ENCODE measurements at regions not wholly inside any gene's neighbourhood (a gene's known extent, or its start where the extent isn't known, plus 50 kb on each side); places are given as distances from the start of the nearest gene placed in this dataset.

- no peak for DNase-seq
- H3K27ac ChIP-seq (ENCODE audit: low read length) = no peak overlapping the region
- no peaks in the 10 kb centered on the region for H3K36me3 ChIP-seq (ENCODE audit: control insufficient read depth, insufficient read depth, low read length)
- H3K27me3 ChIP-seq (ENCODE audit: control insufficient read depth, insufficient read depth, low read length) = no peaks in the 10 kb centered on the region
- H3K4me3 ChIP-seq (ENCODE audit: low read length) = no peak overlapping the region
- H3K4me1 ChIP-seq (ENCODE audit: control insufficient read depth, insufficient read depth, low read length) = no peaks in the 10 kb centered on the region
- no CpG with 5 or more reads among the region's 4 CpGs for WGBS (ENCODE audit: insufficient coverage, low lambda C conversion rate)
- no peaks in the 10 kb centered on the region for H3K9me3 ChIP-seq (ENCODE audit: control insufficient read depth, low read depth, low read length)
Measured at GRCh38 chr16:86180780-86181179, 281.8 kb downstream of the IRF8 start.

GRCh38 chr16:86181526-86181925 is 282.6 kb downstream of the IRF8 start:
- Histone ChIP-seq H3K4me3 (ENCODE audit: low read length) (no peak overlapping the region), H3K9me3 (ENCODE audit: control insufficient read depth, low read depth, low read length) (no peaks in the 10 kb centered on the region), H3K4me1 (ENCODE audit: control insufficient read depth, insufficient read depth, low read length) (no peaks in the 10 kb centered on the region), H3K36me3 (ENCODE audit: control insufficient read depth, insufficient read depth, low read length) (no peaks in the 10 kb centered on the region), H3K27ac (ENCODE audit: low read length) (no peak overlapping the region), H3K27me3 (ENCODE audit: control insufficient read depth, insufficient read depth, low read length) (peaks cover 2% of the 10 kb centered on the region)
- WGBS (ENCODE audit: insufficient coverage, low lambda C conversion rate) = 100% methylated on average over 2 of the region's 15 CpGs
- no peak for DNase-seq

DNA sequence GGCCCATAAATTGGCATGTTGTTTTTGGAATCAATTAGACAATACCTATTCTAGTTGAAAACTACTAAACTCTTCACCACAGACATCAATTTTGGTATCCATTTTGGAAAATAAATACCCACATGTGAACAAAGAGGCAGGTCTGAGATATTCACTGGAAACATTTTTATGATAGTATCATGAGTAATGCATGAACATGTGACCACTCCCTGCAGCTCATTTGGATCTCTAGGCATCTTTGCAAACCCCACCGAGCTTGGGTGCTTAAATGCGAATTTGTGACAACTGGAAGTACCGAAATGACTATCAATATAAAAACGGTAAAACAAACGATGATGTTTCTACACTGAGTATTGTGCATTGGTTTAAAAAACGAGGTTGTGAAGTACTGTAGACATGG is 285.2 kb downstream of the IRF8 start:
- DNase-seq = no peak
- Histone ChIP-seq H3K27ac (ENCODE audit: low read length) (no peak overlapping the region), H3K36me3 (ENCODE audit: control insufficient read depth, insufficient read depth, low read length) (no peaks in the 10 kb centered on the region), H3K27me3 (ENCODE audit: control insufficient read depth, insufficient read depth, low read length) (peaks cover 5% of the 10 kb centered on the region), H3K4me1 (ENCODE audit: control insufficient read depth, insufficient read depth, low read length) (no peaks in the 10 kb centered on the region), H3K9me3 (ENCODE audit: control insufficient read depth, low read depth, low read length) (no peaks in the 10 kb centered on the region), H3K4me3 (ENCODE audit: low read length) (no peak overlapping the region)
- WGBS (ENCODE audit: insufficient coverage, low lambda C conversion rate) = 91% methylated on average over 4 of the region's 6 CpGs

DNA sequence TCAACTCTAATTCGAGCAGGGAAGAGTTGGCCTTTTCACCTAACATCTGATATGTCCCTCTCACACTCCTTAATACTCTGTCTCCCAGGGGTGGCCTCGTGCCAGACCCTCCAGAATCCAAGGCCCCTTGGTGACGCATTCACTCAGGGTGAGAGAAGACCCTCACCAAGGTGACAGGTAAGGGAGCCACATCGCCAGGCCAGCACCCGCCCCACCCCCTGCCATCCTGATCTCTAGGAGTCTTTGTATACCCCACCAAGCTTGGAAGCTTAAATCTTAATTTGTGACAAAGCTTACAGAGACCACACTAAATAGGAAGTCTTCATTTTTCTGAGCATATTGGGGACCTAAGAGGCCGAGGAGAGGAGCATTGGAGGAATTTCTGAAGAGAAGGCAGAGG is 286.1 kb downstream of the IRF8 start:
- Histone ChIP-seq H3K9me3 (ENCODE audit: control insufficient read depth, low read depth, low read length) (no peaks in the 10 kb centered on the region), H3K4me3 (ENCODE audit: low read length) (no peak overlapping the region), H3K27me3 (ENCODE audit: control insufficient read depth, insufficient read depth, low read length) (peaks cover 5% of the 10 kb centered on the region), H3K27ac (ENCODE audit: low read length) (no peak overlapping the region), H3K36me3 (ENCODE audit: control insufficient read depth, insufficient read depth, low read length) (no peaks in the 10 kb centered on the region), H3K4me1 (ENCODE audit: control insufficient read depth, insufficient read depth, low read length) (no peaks in the 10 kb centered on the region)
- no peak for DNase-seq
- no CpG with 5 or more reads among the region's 6 CpGs for WGBS (ENCODE audit: insufficient coverage, low lambda C conversion rate)

GRCh38 chr16:86186313-86186712 is 287.4 kb downstream of the IRF8 start:
- H3K27ac ChIP-seq (ENCODE audit: low read length) = no peak overlapping the region

GRCh38 chr16:86189934-86190333 is 291.0 kb downstream of the IRF8 start:
- H3K4me3 ChIP-seq (ENCODE audit: low read length) = no peak overlapping the region
- no peak for DNase-seq
- no peak overlapping the region for H3K27ac ChIP-seq (ENCODE audit: low read length)
- peaks cover 32% of the 10 kb centered on the region for H3K27me3 ChIP-seq (ENCODE audit: control insufficient read depth, insufficient read depth, low read length)
- no peaks in the 10 kb centered on the region for H3K36me3 ChIP-seq (ENCODE audit: control insufficient read depth, insufficient read depth, low read length)
- no peaks in the 10 kb centered on the region for H3K9me3 ChIP-seq (ENCODE audit: control insufficient read depth, low read depth, low read length)
- no peaks in the 10 kb centered on the region for H3K4me1 ChIP-seq (ENCODE audit: control insufficient read depth, insufficient read depth, low read length)
- WGBS (ENCODE audit: insufficient coverage, low lambda C conversion rate) = 93% methylated on average over 2 of the region's 4 CpGs

More at GRCh38 chr16:86186313-86186712, 287.4 kb downstream of the IRF8 start:
- no peak for DNase-seq
- WGBS (ENCODE audit: insufficient coverage, low lambda C conversion rate) = no CpG with 5 or more reads among the region's 13 CpGs
- Histone ChIP-seq H3K36me3 (ENCODE audit: control insufficient read depth, insufficient read depth, low read length) (no peaks in the 10 kb centered on the region), H3K4me3 (ENCODE audit: low read length) (no peak overlapping the region), H3K27me3 (ENCODE audit: control insufficient read depth, insufficient read depth, low read length) (peaks cover 12% of the 10 kb centered on the region), H3K9me3 (ENCODE audit: control insufficient read depth, low read depth, low read length) (no peaks in the 10 kb centered on the region), H3K4me1 (ENCODE audit: control insufficient read depth, insufficient read depth, low read length) (no peaks in the 10 kb centered on the region)

GRCh38 chr16:86191663-86192062 is 292.7 kb downstream of the IRF8 start:
- DNase-seq = no peak
- peaks cover 39% of the 10 kb centered on the region for H3K27me3 ChIP-seq (ENCODE audit: control insufficient read depth, insufficient read depth, low read length)
- no CpG with 5 or more reads among the region's 14 CpGs for WGBS (ENCODE audit: insufficient coverage, low lambda C conversion rate)

DNA sequence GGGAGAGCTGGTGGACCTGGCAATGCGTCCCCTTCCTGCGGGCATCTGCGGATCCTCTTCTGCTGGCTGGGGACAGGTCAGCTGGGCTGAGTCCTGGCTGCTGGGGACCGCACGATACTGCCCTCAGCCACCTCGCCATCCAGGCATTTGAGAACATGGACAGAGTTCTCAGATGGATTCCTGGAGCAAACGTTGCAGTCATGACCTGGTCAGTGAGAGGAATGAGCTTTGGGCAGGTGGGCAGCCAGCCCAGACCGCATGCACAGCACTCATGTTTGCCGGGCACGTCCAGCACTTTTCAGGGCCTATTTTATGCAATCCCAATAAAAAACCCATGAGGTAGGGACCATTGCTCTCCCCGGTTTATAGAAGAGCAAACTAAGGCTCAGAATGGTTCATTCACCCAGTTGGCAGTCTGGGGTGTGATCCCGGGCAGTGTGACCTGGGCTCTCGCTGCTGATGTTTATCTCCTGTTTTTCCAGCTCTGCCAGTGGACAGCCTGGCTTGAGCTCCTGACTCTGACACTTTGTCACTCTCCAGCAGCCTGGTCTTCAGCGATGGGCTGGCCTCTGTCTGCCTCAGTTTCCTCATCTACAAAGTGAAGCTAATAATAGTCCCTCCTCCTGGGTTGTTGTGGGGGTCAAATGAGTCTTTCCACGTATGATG is 294.7 kb downstream of the IRF8 start:
- Histone ChIP-seq H3K4me1 (ENCODE audit: control insufficient read depth, insufficient read depth, low read length) (no peaks in the 10 kb centered on the region), H3K36me3 (ENCODE audit: control insufficient read depth, insufficient read depth, low read length) (no peaks in the 10 kb centered on the region), H3K27ac (ENCODE audit: low read length) (peak overlapping the region; percentile 92), H3K9me3 (ENCODE audit: control insufficient read depth, low read depth, low read length) (no peaks in the 10 kb centered on the region), H3K27me3 (ENCODE audit: control insufficient read depth, insufficient read depth, low read length) (peaks cover 55% of the 10 kb centered on the region), H3K4me3 (ENCODE audit: low read length) (no peak overlapping the region)
- no peak for DNase-seq
- WGBS (ENCODE audit: insufficient coverage, low lambda C conversion rate) = no CpG with 5 or more reads among the region's 15 CpGs

More at GRCh38 chr16:86191663-86192062, 292.7 kb downstream of the IRF8 start:
- H3K4me3 ChIP-seq (ENCODE audit: low read length) = no peak overlapping the region
- H3K9me3 ChIP-seq (ENCODE audit: control insufficient read depth, low read depth, low read length) = no peaks in the 10 kb centered on the region
- no peak overlapping the region for H3K27ac ChIP-seq (ENCODE audit: low read length)
- H3K36me3 ChIP-seq (ENCODE audit: control insufficient read depth, insufficient read depth, low read length) = no peaks in the 10 kb centered on the region
- no peaks in the 10 kb centered on the region for H3K4me1 ChIP-seq (ENCODE audit: control insufficient read depth, insufficient read depth, low read length)

DNA sequence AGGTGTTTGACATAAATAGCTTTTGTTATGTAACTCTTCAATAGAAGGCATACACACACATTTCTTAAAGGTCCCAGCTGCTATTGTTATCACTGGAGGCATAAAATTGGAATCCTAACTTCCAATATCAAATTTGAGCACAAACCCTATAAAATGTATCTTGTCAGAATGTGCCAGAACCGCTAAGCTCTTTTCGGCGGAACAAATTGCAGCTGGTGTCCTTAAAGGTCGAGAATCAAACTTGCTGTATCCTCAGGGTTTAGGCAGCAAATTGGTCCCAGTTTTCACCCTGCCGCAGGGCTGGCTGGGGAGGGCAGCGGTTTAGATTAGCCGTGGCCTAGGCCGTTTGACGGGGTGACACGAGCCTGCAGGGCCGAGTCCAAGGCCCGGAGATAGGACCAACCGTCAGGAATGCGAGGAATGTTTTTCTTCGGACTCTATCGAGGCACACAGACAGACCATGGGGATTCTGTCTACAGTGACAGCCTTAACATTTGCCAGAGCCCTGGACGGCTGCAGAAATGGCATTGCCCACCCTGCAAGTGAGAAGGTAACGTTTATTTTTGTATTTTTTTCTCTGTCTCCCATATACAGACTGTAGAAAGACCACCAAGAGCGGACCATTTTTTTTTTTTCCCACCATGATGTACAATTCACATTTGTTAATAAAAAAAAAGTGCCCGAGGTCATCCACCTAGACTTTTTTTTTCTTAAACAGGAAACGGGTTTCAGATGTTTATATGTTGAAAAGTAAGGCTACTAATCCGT is 297.1 kb downstream of the IRF8 start:
- DNase-seq = no peak
- H3K27me3 ChIP-seq (ENCODE audit: control insufficient read depth, insufficient read depth, low read length) = peaks cover 72% of the 10 kb centered on the region
- no peaks in the 10 kb centered on the region for H3K9me3 ChIP-seq (ENCODE audit: control insufficient read depth, low read depth, low read length)
- H3K27ac ChIP-seq (ENCODE audit: low read length) = peak overlapping the region; percentile 92
- no peaks in the 10 kb centered on the region for H3K36me3 ChIP-seq (ENCODE audit: control insufficient read depth, insufficient read depth, low read length)
- peaks cover 3% of the 10 kb centered on the region for H3K4me1 ChIP-seq (ENCODE audit: control insufficient read depth, insufficient read depth, low read length)
- peak overlapping the region; percentile 38 for H3K4me3 ChIP-seq (ENCODE audit: low read length)
- WGBS (ENCODE audit: insufficient coverage, low lambda C conversion rate) = 78% methylated on average over 2 of the region's 22 CpGs

DNA sequence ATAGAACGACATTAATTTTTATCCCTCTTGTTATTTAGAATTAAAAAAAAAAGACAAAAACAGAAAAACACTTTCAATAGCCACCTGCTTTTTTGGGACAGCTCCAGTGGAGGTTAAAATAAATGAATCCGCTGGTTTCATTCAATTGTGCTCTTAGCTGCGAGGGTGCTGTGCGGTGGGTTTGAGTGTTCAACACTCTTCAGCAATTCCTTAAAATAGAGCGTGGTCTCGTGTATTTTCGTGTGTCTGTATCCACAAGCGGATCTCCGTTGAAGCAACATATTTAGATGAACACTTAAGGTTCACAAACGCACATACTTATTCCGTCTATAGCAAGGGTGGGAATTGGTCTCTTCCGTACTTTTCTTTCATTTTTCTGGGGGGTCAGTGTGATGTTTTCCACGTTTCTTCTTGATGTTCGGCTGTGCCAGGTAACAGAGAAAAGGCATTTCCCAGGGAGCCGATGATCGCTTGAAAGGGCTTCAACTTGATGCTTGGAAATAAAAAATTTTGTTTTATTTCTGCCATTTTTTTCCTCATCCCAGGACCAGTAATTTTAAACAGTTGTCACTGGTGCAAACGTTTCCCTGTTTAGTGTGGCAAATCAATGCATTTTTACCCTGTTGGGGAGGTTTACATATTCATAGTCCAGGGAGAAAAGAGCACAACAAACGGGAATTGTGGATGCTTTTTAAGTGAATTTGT is 297.9 kb downstream of the IRF8 start:
- Histone ChIP-seq H3K9me3 (ENCODE audit: control insufficient read depth, low read depth, low read length) (no peaks in the 10 kb centered on the region), H3K4me3 (ENCODE audit: low read length) (peak overlapping the region; percentile 38), H3K36me3 (ENCODE audit: control insufficient read depth, insufficient read depth, low read length) (no peaks in the 10 kb centered on the region), H3K27ac (ENCODE audit: low read length) (peak overlapping the region; percentile 92), H3K4me1 (ENCODE audit: control insufficient read depth, insufficient read depth, low read length) (peaks cover 8% of the 10 kb centered on the region), H3K27me3 (ENCODE audit: control insufficient read depth, insufficient read depth, low read length) (peaks cover 71% of the 10 kb centered on the region)
- WGBS (ENCODE audit: insufficient coverage, low lambda C conversion rate) = 83% methylated on average over 1 of the region's 18 CpGs
- no peak for DNase-seq
